Glutamatergic neuron (in vitro differentiated cells): ENCODE measurements at regions not wholly inside any gene's neighbourhood (a gene's known extent, or its start where the extent isn't known, plus 50 kb on each side); places are given as distances from the start of the nearest gene placed in this dataset.

Source experiments
- DNase-seq: peaks from one replicate; pipeline ENCODE4 v3.0.0; 2022
- H3K27ac Mint-ChIP-seq: one replicate; pipeline ENCODE4 v1.8.0; 2020; ENCODE audit warnings: mild to moderate bottlenecking, mixed read lengths, inconsistent platforms; ENCODE audit not compliant: unreplicated experiment
- H3K27me3 Mint-ChIP-seq: one replicate; pipeline ENCODE4 v1.8.0; 2020; ENCODE audit warnings: mild to moderate bottlenecking, moderate library complexity, mixed read lengths, inconsistent platforms; ENCODE audit not compliant: unreplicated experiment
- H3K36me3 Mint-ChIP-seq: one replicate; pipeline ENCODE4 v1.8.0; 2020; ENCODE audit warnings: mild to moderate bottlenecking, mixed read lengths, inconsistent platforms; ENCODE audit not compliant: unreplicated experiment
- H3K4me1 Mint-ChIP-seq: one replicate; pipeline ENCODE4 v1.8.0; 2020; ENCODE audit warnings: mild to moderate bottlenecking, low read depth, mixed read lengths, inconsistent platforms; ENCODE audit not compliant: unreplicated experiment
- H3K4me3 Mint-ChIP-seq: one replicate; pipeline ENCODE4 v1.8.0; 2020; ENCODE audit warnings: mild to moderate bottlenecking, mixed read lengths, inconsistent platforms; ENCODE audit not compliant: unreplicated experiment
- H3K9me3 Mint-ChIP-seq: one replicate; pipeline ENCODE4 v1.8.0; 2020; ENCODE audit warnings: mild to moderate bottlenecking, moderate library complexity, mixed read lengths, inconsistent platforms; ENCODE audit not compliant: unreplicated experiment
- TF ChIP-seq, protein P1 (sequence below): fragments of 200-600 bp; sonication (generic); IDR thresholded peaks from one replicate; pipeline ENCODE4 v1.5.0; 2021; ENCODE audit not compliant: partially characterized antibody, unreplicated experiment

DNA sequence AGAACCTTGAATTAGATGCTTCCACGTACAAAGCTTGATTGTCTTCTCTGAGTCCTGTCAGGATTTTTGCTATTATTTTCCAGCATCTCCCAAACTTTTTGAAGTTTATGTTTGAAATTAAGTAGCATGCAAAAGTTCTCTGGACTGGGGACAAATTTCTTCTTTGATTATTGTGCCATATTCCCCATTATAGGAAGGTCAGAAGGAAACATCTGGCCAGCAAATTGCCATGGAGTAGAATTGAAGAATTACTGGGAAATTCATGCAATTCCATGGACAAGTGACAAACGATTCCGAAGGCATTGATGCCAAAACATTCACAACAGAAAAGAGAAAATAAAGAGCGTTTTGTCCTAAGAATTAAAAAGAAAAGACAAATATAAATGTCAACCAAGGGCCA, 737.2 kb downstream of the CDH11 start:
- Mint-ChIP-seq H3K36me3 (no peaks in the 10 kb centered on the region), H3K4me3 (no peak overlapping the region)
- TF ChIP-seq, protein P1, sequence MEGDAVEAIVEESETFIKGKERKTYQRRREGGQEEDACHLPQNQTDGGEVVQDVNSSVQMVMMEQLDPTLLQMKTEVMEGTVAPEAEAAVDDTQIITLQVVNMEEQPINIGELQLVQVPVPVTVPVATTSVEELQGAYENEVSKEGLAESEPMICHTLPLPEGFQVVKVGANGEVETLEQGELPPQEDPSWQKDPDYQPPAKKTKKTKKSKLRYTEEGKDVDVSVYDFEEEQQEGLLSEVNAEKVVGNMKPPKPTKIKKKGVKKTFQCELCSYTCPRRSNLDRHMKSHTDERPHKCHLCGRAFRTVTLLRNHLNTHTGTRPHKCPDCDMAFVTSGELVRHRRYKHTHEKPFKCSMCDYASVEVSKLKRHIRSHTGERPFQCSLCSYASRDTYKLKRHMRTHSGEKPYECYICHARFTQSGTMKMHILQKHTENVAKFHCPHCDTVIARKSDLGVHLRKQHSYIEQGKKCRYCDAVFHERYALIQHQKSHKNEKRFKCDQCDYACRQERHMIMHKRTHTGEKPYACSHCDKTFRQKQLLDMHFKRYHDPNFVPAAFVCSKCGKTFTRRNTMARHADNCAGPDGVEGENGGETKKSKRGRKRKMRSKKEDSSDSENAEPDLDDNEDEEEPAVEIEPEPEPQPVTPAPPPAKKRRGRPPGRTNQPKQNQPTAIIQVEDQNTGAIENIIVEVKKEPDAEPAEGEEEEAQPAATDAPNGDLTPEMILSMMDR, result no peak

DNA sequence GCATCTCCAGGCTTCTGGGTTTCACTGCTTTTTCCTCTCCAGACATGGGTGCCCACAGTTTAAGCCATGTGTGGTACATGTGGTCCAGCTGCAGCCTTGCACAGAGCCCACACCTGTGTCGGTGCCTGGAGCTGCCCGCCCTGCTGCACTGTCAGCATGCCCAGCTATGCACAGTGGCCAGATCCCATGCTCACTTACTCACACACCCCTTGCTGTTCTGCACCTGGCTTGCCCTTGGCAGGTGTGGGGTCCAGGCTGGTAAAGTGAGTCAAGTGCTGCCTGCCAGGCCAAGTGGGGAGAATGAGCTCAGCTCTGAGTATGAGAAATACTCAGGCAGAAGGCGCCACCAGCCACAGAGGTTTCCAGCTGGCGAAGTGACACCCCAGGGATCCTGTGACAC, 739.9 kb downstream of the CDH11 start:
- H3K36me3 Mint-ChIP-seq, result no peaks in the 10 kb centered on the region
- no peak for DNase-seq
- no peak overlapping the region for H3K27ac Mint-ChIP-seq
- TF ChIP-seq, protein P1, result no peak
- no peaks in the 10 kb centered on the region for H3K9me3 Mint-ChIP-seq
- no peak overlapping the region for H3K4me3 Mint-ChIP-seq
- H3K27me3 Mint-ChIP-seq, result no peaks in the 10 kb centered on the region
- H3K4me1 Mint-ChIP-seq, result peaks cover 4% of the 10 kb centered on the region

More for the DNA sequence above, 737.2 kb downstream of the CDH11 start:
- H3K9me3 Mint-ChIP-seq, result no peaks in the 10 kb centered on the region
- H3K4me1 Mint-ChIP-seq, result peaks cover 4% of the 10 kb centered on the region
- DNase-seq, result no peak
- no peak overlapping the region for H3K27ac Mint-ChIP-seq
- no peaks in the 10 kb centered on the region for H3K27me3 Mint-ChIP-seq

DNA sequence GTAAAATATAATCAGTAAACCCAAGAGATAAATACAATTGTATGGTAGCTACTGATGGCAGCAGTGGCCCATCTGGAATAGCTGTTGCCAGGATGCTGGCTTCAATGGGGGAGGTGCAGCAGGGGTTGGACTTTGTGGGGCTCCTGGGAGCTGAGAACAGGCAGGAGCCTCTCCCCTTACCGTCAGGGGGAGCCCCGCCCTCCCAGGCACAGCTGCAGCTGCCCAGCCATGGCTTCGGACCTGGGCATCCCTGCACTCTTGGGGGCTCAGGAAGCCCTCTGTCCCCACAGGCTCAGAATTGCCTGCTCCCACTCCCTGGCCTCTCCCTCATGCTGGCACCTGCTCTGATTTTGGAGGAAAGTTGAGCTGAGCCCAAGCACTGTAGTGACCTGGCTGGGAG, 741.1 kb downstream of the CDH11 start:
- H3K27me3 Mint-ChIP-seq, result no peaks in the 10 kb centered on the region
- no peak overlapping the region for H3K4me3 Mint-ChIP-seq
- H3K36me3 Mint-ChIP-seq, result no peaks in the 10 kb centered on the region
- peak; percentile 41 for DNase-seq
- TF ChIP-seq, protein P1, result no peak
- H3K27ac Mint-ChIP-seq, result no peak overlapping the region
- no peaks in the 10 kb centered on the region for H3K9me3 Mint-ChIP-seq
- H3K4me1 Mint-ChIP-seq, result peaks cover 4% of the 10 kb centered on the region

GRCh38 chr16:64375391-64375980, 746.4 kb downstream of the CDH11 start:
- peaks cover 4% of the 10 kb centered on the region for H3K4me1 Mint-ChIP-seq
- no peaks in the 10 kb centered on the region for H3K27me3 Mint-ChIP-seq
- no peak overlapping the region for H3K4me3 Mint-ChIP-seq
- H3K9me3 Mint-ChIP-seq, result no peaks in the 10 kb centered on the region
- H3K36me3 Mint-ChIP-seq, result no peaks in the 10 kb centered on the region
- no peak overlapping the region for H3K27ac Mint-ChIP-seq
- DNase-seq, result no peak
- TF ChIP-seq, protein P1, result no peak

DNA sequence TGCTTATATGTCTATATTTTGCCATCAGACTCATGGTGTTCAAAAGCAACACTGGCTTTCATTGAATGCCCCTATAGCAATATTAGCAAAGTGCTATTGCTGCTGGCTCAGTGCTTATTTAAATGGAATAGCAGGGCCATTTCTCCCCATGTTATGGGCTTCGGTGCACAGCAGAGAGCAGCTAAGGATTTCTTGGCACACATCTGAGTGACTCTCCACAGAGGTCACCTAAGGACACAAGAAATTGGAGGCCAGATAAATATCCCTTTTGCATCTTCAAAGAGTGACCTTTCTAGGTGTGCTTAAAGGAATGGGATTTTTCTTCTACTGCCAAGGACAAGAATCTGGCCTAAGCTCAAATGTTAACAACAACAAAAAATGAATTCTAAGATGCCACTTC, 751.8 kb downstream of the CDH11 start:
- H3K9me3 Mint-ChIP-seq, result no peaks in the 10 kb centered on the region
- H3K36me3 Mint-ChIP-seq, result no peaks in the 10 kb centered on the region
- DNase-seq, result no peak
- TF ChIP-seq, protein P1, result no peak
- no peak overlapping the region for H3K4me3 Mint-ChIP-seq
- H3K4me1 Mint-ChIP-seq, result no peaks in the 10 kb centered on the region
- no peaks in the 10 kb centered on the region for H3K27me3 Mint-ChIP-seq
- H3K27ac Mint-ChIP-seq, result no peak overlapping the region
